ENCODE measurements at regions not wholly inside any gene's neighbourhood (a gene's known extent, or its start where the extent isn't known, plus 50 kb on each side); places are given as distances from the start of the nearest gene placed in this dataset.

- no peak for DNase-seq (ENCODE audit: low read depth)
These were observed 183.6 kb downstream of the ANXA2 start for GRCh38 chr15:60214201-60214600.

GRCh38 chr15:60215225-60215963, 182.4 kb downstream of the ANXA2 start:
- DNase-seq (ENCODE audit: low read depth) = no peak

DNA sequence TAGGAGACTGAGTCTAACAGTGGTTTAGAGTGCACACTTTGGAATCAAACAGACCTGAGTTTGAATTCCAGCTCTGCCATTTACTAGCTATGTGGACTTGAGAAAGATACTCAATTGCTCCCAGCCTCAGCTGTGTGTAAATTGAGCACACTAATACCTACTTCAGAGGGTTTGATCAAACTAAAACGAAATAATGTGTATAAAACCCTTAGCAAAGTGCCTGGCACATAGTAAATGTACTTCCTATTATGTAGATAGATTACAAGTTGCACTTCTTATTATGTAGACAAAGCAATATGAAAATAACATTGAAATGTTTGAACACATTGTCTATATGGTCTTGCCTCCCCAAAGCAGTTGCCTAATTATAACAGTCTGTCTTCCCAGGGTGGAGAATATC, 180.6 kb downstream of the ANXA2 start:
- DNase-seq (ENCODE audit: low read depth) = no peak

DNA sequence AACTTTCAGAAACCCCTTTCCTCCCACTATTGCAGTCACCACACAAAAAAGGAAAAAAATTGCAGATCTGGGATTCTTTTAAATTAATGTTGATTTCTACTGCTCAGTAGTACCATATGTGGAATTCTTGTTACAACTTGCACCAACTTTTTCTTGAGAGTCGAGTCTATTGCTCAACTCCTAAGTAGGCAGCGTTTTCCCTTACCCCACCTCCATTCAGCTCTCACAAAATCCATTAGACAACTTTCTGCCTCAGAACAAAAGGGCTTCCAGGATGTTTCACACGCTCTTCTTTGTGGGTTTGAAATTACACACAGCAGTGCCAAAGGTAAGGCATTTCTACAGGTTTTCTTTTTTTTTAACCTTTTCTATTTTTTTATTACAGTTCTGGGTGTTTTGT, 179.5 kb downstream of the ANXA2 start:
- DNase-seq (ENCODE audit: low read depth) = no peak

GRCh38 chr15:60219866-60220265, 177.9 kb downstream of the ANXA2 start:
- no peak for DNase-seq (ENCODE audit: low read depth)

DNA sequence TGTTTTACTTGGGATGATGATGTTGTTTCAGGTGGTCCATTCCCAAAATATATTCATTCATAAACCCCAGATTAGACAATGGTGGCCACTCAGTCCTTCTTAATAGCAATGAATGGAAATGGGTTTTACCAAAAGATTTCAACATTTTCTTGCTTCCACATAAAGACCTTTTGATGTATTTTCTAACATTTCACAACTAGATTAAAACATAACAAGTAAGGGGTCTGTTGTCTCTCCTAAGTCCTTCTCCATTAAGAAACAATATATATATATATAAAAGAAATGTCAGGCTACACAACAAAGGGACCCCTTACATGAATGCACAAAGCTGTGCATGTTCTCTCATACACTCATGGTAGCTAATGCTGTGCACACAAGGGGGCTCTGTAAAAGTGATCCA, 176.4 kb downstream of the ANXA2 start:
- DNase-seq (ENCODE audit: low read depth) = no peak

DNA sequence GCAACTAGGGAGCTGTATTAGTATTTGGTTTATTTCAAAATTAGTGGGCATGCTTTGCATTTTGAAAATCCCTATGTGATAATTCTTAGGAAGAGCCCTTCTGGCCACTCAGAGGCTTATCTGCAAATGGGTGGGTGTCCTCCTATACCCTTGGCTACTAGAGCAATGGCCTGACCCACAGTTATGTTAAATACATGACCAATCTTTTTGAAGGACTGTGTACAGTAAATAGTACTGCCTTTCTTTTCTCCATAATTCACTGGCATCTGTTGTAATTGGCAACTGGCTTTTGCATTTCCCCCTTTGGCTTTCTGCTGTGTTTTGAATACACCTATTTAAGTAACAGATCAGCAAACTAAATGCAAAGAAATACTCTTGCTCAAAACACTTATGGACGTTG, 175.4 kb downstream of the ANXA2 start:
- no peak for DNase-seq (ENCODE audit: low read depth)

DNA sequence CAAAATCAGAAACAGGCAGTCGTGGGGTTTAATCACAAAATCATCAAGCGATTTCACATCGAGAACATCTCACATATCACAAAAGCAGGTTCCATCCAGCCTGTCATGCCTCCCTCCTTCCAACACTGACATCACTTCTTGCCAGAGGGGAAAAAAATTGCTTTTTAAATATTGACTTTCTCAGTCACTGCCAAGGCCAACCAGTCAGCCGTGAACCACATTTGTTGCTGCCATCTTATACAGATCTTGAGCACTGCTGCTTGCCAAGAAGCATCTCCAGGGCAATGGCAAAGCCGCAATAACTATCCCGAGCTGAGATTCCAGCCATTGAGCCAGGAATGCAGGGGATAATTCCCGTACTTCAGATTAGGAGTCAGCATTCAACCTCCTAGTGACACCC, 174.6 kb downstream of the ANXA2 start:
- DNase-seq (ENCODE audit: low read depth) = no peak

DNA sequence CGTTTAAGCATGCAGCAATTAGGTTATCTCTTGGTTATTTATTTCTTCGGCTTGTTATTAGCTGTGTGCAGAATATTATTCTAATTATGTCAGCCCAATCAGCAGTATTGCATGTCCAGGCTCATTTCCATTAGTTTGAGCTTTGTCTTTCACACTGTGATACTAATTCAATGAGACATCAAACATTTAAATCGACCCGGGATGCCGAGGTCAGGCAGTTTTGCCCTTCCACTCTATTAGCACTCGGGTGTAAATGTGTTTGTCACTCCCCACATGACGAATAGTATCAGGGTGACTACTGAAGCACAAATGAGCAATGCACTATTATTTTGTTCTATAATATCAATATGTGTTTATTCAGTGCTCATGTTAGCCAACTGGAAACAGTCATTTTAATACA, 170.9 kb downstream of the ANXA2 start:
- no peak for DNase-seq (ENCODE audit: low read depth)

DNA sequence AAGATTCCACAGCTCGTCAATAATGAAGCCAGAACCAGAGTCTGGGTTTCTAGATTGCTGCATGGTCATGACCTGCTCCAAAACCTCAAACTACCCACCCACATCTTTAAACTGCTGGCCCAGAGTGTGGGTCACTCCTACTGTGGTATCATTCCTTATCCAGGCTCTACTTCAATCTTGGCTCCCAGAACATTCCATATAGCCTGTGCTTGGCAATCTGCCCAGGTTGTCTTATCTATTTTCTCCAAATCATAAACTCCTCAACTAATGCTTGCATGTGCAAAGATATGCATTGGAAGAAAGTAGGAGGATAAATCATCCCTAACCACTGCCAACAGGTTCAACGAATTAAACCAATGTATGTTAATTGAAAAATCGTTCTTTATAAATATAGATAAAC, 169.7 kb downstream of the ANXA2 start:
- DNase-seq (ENCODE audit: low read depth) = no peak

DNA sequence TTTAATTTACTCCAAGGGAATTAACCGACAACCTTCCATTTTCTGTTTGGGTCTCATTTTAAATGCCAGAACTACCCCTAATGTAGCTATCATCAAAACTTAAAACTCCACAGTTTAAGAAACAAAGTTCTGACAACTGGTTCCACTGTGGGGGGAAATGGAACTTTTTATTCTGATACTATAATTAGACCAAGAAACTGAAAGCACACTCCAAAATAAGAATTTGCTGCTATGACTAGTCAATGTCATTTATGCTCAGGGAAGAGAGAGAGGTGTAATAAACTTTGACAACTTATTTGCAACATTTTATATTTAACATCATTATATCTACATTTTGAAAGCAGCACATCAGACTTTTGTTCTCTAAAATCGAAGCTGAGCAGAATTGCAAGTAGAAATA, 169.2 kb downstream of the ANXA2 start:
- no peak for DNase-seq (ENCODE audit: low read depth)

DNA sequence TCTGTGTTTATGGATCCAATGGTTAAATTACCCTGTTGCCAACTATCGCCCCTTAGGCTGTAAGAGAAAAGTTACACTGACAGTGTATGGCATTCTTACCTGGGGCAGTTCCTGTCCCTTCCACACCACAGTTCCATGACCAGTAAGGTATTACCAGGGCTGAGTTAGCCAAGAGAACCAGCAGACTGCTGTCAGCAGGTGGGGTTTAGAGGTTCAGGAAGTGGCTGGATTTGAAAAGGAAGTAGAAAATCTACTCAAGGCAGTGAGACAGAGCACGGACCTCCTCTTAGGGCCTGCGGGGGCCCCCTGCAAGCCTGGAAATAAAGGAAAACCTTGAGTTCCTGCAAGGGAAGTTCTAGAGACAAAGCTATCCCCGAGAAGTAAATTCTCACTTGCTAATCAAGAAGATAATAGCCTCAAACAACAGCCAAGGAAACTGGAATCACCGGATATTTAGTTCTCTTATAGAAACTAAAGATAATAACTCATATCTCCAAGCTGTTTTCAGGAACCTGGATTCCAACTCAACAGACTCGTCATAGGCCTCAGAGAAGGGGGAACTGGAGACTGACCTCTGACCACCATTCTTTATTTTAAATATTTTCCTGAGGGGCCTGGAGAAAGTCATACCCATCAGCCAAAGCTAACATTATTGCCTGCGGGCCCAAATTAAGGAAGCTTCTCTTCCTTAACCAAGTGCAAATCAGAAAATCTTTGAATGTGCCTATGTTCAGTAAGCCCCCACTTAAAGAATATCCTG, 161.7 kb downstream of the ANXA2 start:
- no peak for DNase-seq (ENCODE audit: low read depth)

GRCh38 chr15:60237446-60237845, 160.3 kb downstream of the ANXA2 start:
- DNase-seq (ENCODE audit: low read depth) = no peak

GRCh38 chr15:60243769-60244168, 154.0 kb downstream of the ANXA2 start:
- DNase-seq (ENCODE audit: low read depth) = no peak

DNA sequence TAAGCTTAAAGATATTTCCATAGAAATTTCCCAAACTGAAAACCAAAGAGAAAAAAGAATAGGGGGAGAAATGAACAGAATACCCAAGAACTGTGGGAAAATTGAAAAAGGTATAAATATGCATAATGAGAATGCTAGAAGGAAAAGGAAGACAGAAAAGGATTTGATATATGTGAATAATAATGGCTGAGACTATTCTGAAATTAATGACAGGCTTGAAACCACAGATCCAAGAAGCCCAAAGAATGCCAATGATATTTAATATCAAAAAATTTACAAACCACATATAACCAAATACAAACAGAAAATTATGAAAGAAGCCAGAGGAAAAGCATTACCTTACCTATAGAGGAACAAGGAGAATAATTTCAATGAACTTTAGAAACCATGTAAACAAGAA, 153.0 kb downstream of the ANXA2 start:
- no peak for DNase-seq (ENCODE audit: low read depth)

- no peak for DNase-seq (ENCODE audit: low read depth)
These were observed 147.5 kb downstream of the ANXA2 start for GRCh38 chr15:60250316-60250715.

DNA sequence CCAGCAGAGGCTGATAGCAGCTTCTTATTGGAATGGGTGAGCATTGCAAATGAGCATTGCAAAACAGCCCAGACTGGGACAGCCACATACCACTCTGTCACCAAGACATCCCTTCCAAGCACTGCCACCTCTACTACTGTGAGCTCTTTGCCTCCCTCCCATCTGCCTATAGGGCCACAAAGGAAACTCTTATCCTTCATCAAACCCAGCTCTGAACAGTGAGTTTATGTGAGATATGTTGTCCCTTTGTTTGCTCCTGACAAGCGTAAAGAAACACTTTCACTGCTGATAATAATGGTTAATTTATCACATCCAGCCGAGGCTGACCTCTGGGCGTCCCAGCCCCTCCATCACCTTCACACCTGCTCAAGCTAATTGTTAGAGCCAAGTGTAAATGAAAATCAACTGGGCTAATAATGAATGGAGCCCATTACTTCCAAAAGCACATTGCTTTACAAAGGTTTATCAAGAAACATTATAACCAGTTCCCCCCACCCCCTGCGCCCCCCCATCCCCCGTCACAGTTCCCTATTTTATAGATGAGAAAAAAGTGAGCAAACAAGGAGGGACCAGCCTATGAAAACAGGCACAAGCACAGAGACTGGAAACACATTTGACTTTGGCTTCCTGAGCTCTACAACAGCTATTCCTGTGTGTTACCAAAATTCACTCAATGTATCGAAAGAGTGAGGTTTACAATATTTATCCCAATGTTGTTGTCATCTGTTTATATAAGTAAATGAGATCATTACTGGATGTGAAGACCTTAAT, 146.3 kb downstream of the ANXA2 start:
- DNase-seq (ENCODE audit: low read depth) = no peak

GRCh38 chr15:60254416-60254815, 143.4 kb downstream of the ANXA2 start:
- no peak for DNase-seq (ENCODE audit: low read depth)

- DNase-seq (ENCODE audit: low read depth) = no peak
These were observed 142.4 kb downstream of the ANXA2 start for GRCh38 chr15:60255390-60255789.

DNA sequence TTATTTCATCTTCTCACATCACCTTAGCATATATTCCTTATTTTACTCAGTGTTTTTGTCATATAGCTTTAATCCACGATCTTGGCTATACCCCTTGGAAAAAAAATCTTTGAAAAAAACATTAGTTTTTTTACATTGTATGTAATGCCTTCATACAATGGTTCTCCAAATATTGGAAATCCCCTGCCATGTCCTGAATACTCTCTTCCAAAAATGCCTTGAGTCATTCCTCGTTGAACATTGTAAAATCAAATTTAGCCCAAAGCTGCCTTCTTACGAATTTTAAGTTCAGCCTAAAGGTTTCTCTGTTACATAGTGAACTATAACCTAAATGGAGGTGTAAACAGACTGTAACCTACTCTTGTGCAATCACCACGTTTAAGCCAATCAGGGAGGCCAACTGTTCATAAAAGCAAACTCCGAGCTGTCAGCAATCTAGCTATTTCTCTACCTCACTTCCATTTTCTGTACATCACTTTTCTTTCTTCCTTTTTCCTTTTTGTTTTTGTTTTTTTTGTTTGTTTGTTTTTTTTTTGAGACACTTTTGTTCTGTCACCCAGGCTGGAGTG, 140.1 kb downstream of the ANXA2 start:
- no peak for DNase-seq (ENCODE audit: low read depth)

DNA sequence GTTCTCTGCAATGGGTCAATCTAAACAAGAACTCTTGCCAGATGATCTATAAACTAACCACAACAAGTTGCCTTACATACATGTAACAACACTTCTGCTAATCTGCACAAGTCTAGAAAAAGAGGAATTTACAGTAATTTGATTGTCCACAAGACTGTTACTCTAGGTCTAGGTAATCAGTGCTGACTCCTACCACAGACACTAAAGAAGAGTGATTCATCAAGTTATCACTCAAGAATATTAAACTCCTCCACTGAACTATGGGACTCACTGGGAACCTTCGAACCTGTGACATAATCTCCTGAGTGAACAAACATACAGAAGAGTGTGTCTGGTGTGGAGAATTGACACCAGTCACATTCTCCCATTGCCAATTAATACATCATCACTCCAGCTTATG, 138.3 kb downstream of the ANXA2 start:
- DNase-seq (ENCODE audit: low read depth) = no peak

DNA sequence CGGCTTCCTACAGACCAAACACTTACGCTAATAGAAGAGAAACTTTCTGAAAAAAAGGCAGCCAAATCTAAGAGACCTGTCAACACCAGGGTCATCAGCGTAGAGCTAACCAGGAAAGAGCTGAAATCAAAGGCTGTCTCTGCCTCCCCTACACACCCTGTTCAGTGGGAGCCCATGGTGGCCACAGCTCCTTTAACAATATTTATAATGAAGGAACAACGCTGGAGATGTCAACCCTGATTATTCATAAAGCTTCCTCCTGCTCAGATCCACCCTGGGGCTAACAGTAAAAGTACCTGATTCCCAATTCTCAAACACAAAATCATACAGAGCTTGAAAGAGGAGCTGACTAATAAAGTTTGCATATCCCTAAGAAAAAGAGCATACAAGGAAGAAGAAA, 133.7 kb downstream of the ANXA2 start:
- no peak for DNase-seq (ENCODE audit: low read depth)

- DNase-seq (ENCODE audit: low read depth) = no peak
These were observed 133.2 kb downstream of the ANXA2 start for GRCh38 chr15:60264566-60264965.
